IMR-90 (cell line): ENCODE measurements at regions not wholly inside any gene's neighbourhood (a gene's known extent, or its start where the extent isn't known, plus 50 kb on each side); places are given as distances from the start of the nearest gene placed in this dataset.

ENCODE experiments used
- ATAC-seq: fragments of 200-7000 bp; cut with Tn5 transposase; 2 replicates; pipeline ENCODE4 v1.9.1; 2020; ENCODE audit warnings: low read depth, mild to moderate bottlenecking, moderate library complexity
- BruUV-seq: library from RNA; stranded (reverse); fragments of 400-500 nt; replicated peaks from 2 replicates; lab custom pipeline; 2021; lab: Mats Ljungman, UMichigan
- CTCF ChIA-PET: fragments of 300-600 bp; formaldehyde crosslinking; extraction: SDS; loops from one replicate; lab custom pipeline; 2021; ENCODE audit warnings: antibody characterized with exemption; lab: Yijun Ruan, JAX
- POLR2A ChIA-PET: fragments of 300-600 bp; sonication (Branson Sonifier 250); formaldehyde crosslinking; loops from one replicate; lab custom pipeline; 2022; ENCODE audit warnings: antibody characterized with exemption; ENCODE audit not compliant: unreplicated experiment; lab: Charles Lee
- DNase-seq: peaks from one replicate; pipeline ENCODE4 v3.0.0; 2013
- H2AFZ ChIP-seq: replicated peaks from 2 replicates; pipeline ENCODE3; 2013; ENCODE audit warnings: low read length, mild to moderate bottlenecking; ENCODE audit not compliant: poor library complexity
- H2AK5ac ChIP-seq: 2 replicates; pipeline ENCODE4 v1.6.1; 2013; ENCODE audit warnings: low read depth, low read length, inconsistent platforms
- H2AK9ac ChIP-seq: replicated peaks from 2 replicates; pipeline ENCODE3; 2013; ENCODE audit warnings: mild to moderate bottlenecking, low read depth, low read length, moderate library complexity; ENCODE audit not compliant: poor library complexity
- H2BK120ac ChIP-seq: 2 replicates; pipeline ENCODE4 v1.6.1; 2013; ENCODE audit warnings: low read depth, low read length, inconsistent platforms
- H2BK15ac ChIP-seq: 3 replicates; pipeline ENCODE4 v1.6.1; 2013; ENCODE audit warnings: low read depth, low read length, inconsistent platforms
- H2BK20ac ChIP-seq: 2 replicates; pipeline ENCODE4 v1.6.1; 2013; ENCODE audit warnings: low read depth, mild to moderate bottlenecking, inconsistent platforms, low read length, moderate library complexity
- H2BK5ac ChIP-seq: 2 replicates; pipeline ENCODE4 v1.6.1; 2013; ENCODE audit warnings: mild to moderate bottlenecking, low read depth, low read length, inconsistent platforms; ENCODE audit not compliant: poor library complexity, severe bottlenecking
- H3K14ac ChIP-seq: replicated peaks from 2 replicates; pipeline ENCODE4 v1.6.1; 2013; ENCODE audit warnings: low read depth, low read length, inconsistent platforms
- H3K18ac ChIP-seq: 2 replicates; pipeline ENCODE4 v1.6.1; 2013; ENCODE audit warnings: low read depth, low read length, control low read depth
- H3K23ac ChIP-seq: 2 replicates; pipeline ENCODE4 v1.6.1; 2013; ENCODE audit warnings: low read depth, low read length, inconsistent platforms
- H3K27ac ChIP-seq: 2 replicates; pipeline ENCODE4 v1.5.1; 2013; ENCODE audit warnings: mild to moderate bottlenecking, control low read depth, low read length; ENCODE audit not compliant: insufficient read depth
- H3K27me3 ChIP-seq: 2 replicates; pipeline ENCODE4 v1.6.1; 2013; ENCODE audit warnings: low read length; ENCODE audit not compliant: control insufficient read depth, insufficient read depth
- H3K36me3 ChIP-seq: 2 replicates; pipeline ENCODE4 v1.6.1; 2013; ENCODE audit warnings: low read length, mixed read lengths; ENCODE audit not compliant: control insufficient read depth, insufficient read depth
- H3K4ac ChIP-seq: 2 replicates; pipeline ENCODE4 v1.6.1; 2013; ENCODE audit warnings: low read depth, low read length, inconsistent platforms
- H3K4me1 ChIP-seq: 2 replicates; pipeline ENCODE4 v1.6.1; 2013; ENCODE audit warnings: low read length, mixed read lengths; ENCODE audit not compliant: control insufficient read depth, insufficient read depth
- H3K4me2 ChIP-seq: 2 replicates; pipeline ENCODE4 v1.6.1; 2013; ENCODE audit warnings: low read depth, mild to moderate bottlenecking, control low read depth, low read length, moderate library complexity
- H3K4me3 ChIP-seq: 2 replicates; pipeline ENCODE4 v1.5.1; 2013; ENCODE audit warnings: low read depth, mild to moderate bottlenecking, control low read depth, low read length, moderate library complexity; ENCODE audit not compliant: insufficient read depth
- H3K56ac ChIP-seq: 2 replicates; pipeline ENCODE4 v1.6.1; 2013; ENCODE audit warnings: low read length, inconsistent platforms; ENCODE audit not compliant: insufficient read depth; ENCODE audit errors: extremely low read depth
- H3K79me1 ChIP-seq, 2 experiments: 2 replicates each; pipeline ENCODE4 v1.6.1; 2013; ENCODE audit warnings: low read length in 2 of 2, inconsistent platforms in 1 of 2, low read depth in 1 of 2
- H3K9ac ChIP-seq: 2 replicates; pipeline ENCODE4 v1.6.1; 2013; ENCODE audit warnings: low read depth, low read length, control low read depth
- H3K9me1 ChIP-seq: 2 replicates; pipeline ENCODE4 v1.6.1; 2013; ENCODE audit warnings: low read length, inconsistent platforms; ENCODE audit not compliant: insufficient read depth
- H3K9me3 ChIP-seq: 2 replicates; pipeline ENCODE4 v1.6.1; 2013; ENCODE audit warnings: low read length; ENCODE audit not compliant: control insufficient read depth, insufficient read depth
- H4K20me1 ChIP-seq: 2 replicates; pipeline ENCODE4 v1.6.1; 2013; ENCODE audit warnings: low read length, inconsistent platforms; ENCODE audit not compliant: insufficient read depth
- H4K5ac ChIP-seq: 2 replicates; pipeline ENCODE4 v1.6.1; 2013; ENCODE audit warnings: mild to moderate bottlenecking, low read depth, low read length, control low read depth
- H4K8ac ChIP-seq, 2 experiments: 2 replicates each; pipeline ENCODE4 v1.6.1; 2013; ENCODE audit warnings: low read depth in 2 of 2, low read length in 2 of 2, control low read depth in 1 of 2, inconsistent platforms in 1 of 2
- H4K91ac ChIP-seq: 2 replicates; pipeline ENCODE4 v1.6.1; 2013; ENCODE audit warnings: low read depth, low read length, inconsistent platforms; ENCODE audit not compliant: insufficient read depth
- ELK1 ChIP-seq: fragments of 150-350 bp; IDR thresholded peaks from 2 replicates; pipeline ENCODE4 v1.6.1; 2016; ENCODE audit warnings: low read depth, mild to moderate bottlenecking, low read length, moderate library complexity, borderline replicate concordance
- SMC3 ChIP-seq: fragments of 150-350 bp; IDR thresholded peaks from 2 replicates; pipeline ENCODE4 v1.6.1; 2016; ENCODE audit warnings: low read depth, mild to moderate bottlenecking, antibody characterized with exemption, low read length, moderate library complexity
- WGBS, 2 experiments: methylation state at CpG; one replicate each; pipeline versions ENCODE4 v1.1.5 to v1.1.7; 2013; ENCODE audit warnings: missing lambda C conversion rate in 2 of 2; ENCODE audit not compliant: insufficient read length in 1 of 2; ENCODE audit errors: extremely low coverage in 2 of 2; 5-methylcytosine and 5-hydroxymethylcytosine counted together
- dilution Hi-C: fragments of 300-500 bp; cut with HindIII; formaldehyde crosslinking; loops from one replicate; pipeline ENCODE4 v1.14.3; 2018; ENCODE audit warnings: low sequenced_read_pairs; ENCODE audit not compliant: unreplicated experiment
- in situ Hi-C: fragments of 300-500 bp; cut with MboI; formaldehyde crosslinking; loops from 3 replicates; pipeline ENCODE4 v1.14.3; 2019; ENCODE audit warnings: low sequenced_read_pairs, inconsistent platforms, mixed read lengths
- intact Hi-C: fragments of 100-400 bp; cut with micrococcal nuclease; formaldehyde crosslinking; loops from 2 replicates; pipeline ENCODE4 v1.10.0; 2022
- TF ChIP-seq, protein P1 (sequence below): fragments of 150-350 bp; IDR thresholded peaks from 2 replicates; pipeline ENCODE4 v1.6.1; 2017; ENCODE audit warnings: mild to moderate bottlenecking, antibody characterized with exemption, low read length, low read depth

- H4K91ac ChIP-seq = no peak overlapping the region
- H2BK20ac ChIP-seq = no peak overlapping the region
- no peak overlapping the region for H2AFZ ChIP-seq
- H3K27me3 ChIP-seq = no peaks in the 10 kb centered on the region
- H3K36me3 ChIP-seq = no peaks in the 10 kb centered on the region
- peaks cover 34% of the 10 kb centered on the region for H3K9me3 ChIP-seq
- ATAC-seq (no peak), DNase-seq (no peak)
- H2AK9ac ChIP-seq = no peak overlapping the region
- H3K4me1 ChIP-seq = no peaks in the 10 kb centered on the region
- no peak overlapping the region for H4K5ac ChIP-seq
- no peak overlapping the region for H3K4me3 ChIP-seq
- BruUV-seq = no TSS peak
- in situ Hi-C loops (no loop called here), dilution Hi-C loops (no loop called here), intact Hi-C loops (no loop called here)
- no peaks in the 10 kb centered on the region for H3K79me1 ChIP-seq
- no peak overlapping the region for H3K23ac ChIP-seq
- H3K9me1 ChIP-seq = no peaks in the 10 kb centered on the region
- H2AK5ac ChIP-seq = no peak overlapping the region
- ChIA-PET POLR2A (no interaction called here), CTCF (no interaction called here)
- no peak overlapping the region for H2BK5ac ChIP-seq
- WGBS, 2 experiments = no CpG with 5 or more reads among the region's 3 CpGs
- no peak overlapping the region for H2BK15ac ChIP-seq
- no peak overlapping the region for H3K4ac ChIP-seq
- H3K14ac ChIP-seq = no peak overlapping the region
- TF ChIP-seq, protein P1, sequence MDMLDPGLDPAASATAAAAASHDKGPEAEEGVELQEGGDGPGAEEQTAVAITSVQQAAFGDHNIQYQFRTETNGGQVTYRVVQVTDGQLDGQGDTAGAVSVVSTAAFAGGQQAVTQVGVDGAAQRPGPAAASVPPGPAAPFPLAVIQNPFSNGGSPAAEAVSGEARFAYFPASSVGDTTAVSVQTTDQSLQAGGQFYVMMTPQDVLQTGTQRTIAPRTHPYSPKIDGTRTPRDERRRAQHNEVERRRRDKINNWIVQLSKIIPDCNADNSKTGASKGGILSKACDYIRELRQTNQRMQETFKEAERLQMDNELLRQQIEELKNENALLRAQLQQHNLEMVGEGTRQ = no peak
- no peak for TF ChIP-seq ELK1
- TF ChIP-seq SMC3 = no peak
- no peak overlapping the region for H2BK120ac ChIP-seq
- no peak overlapping the region for H3K4me2 ChIP-seq
- H4K8ac ChIP-seq = no peak overlapping the region
- no peaks in the 10 kb centered on the region for H4K20me1 ChIP-seq
- no peak overlapping the region for H3K18ac ChIP-seq
- H3K9ac ChIP-seq = no peak overlapping the region
- no peak overlapping the region for H3K56ac ChIP-seq
- H3K27ac ChIP-seq = no peak overlapping the region
Observed at GRCh38 chr5:6256901-6257300, 121.4 kb downstream of the MED10 start.
